ENCODE measurements at regions not wholly inside any gene's neighbourhood (a gene's known extent, or its start where the extent isn't known, plus 50 kb on each side); places are given as distances from the start of the nearest gene placed in this dataset.
"Not testable (repeated sequence)": the region's sequence is repeated elsewhere in the genome, so short reads cannot be mapped to it uniquely, and the experiment has no call there.

- POLR2A ChIA-PET = no interaction called here
- CTCF ChIA-PET = no interaction called here
- DNase-seq (ENCODE audit: extremely low spot score) = no peak
- no peak for TF ChIP-seq FOXA1 (IDR thresholded peaks at IDR 0.05)
- no peak for TF ChIP-seq HDGF (IDR thresholded peaks at IDR 0.05; ENCODE audit: borderline replicate concordance)
- no peak for TF ChIP-seq TARDBP (IDR thresholded peaks at IDR 0.05)
- no peak for TF ChIP-seq SUZ12 (IDR thresholded peaks at IDR 0.05)
- no peak for TF ChIP-seq ELF4 (IDR thresholded peaks at IDR 0.05)
- TF ChIP-seq FOXM1 (IDR thresholded peaks at IDR 0.05; ENCODE audit: borderline replicate concordance) = no peak
- no peak for TF ChIP-seq BHLHE40 (IDR thresholded peaks at IDR 0.05; ENCODE audit: borderline replicate concordance)
- TF ChIP-seq ARNT (IDR thresholded peaks at IDR 0.05) = no peak
- TF ChIP-seq PKNOX1 (IDR thresholded peaks at IDR 0.05) = no peak
- no peak for TF ChIP-seq FOXK2 (IDR thresholded peaks at IDR 0.05)
- TF ChIP-seq LEF1 (IDR thresholded peaks at IDR 0.05; ENCODE audit: borderline replicate concordance) = no peak
- TF ChIP-seq CTBP1 (IDR thresholded peaks at IDR 0.05; ENCODE audit: borderline replicate concordance) = no peak
- no peak for TF ChIP-seq SP1 (IDR thresholded peaks at IDR 0.05)
- no peak for TF ChIP-seq L3MBTL2 (conservative IDR thresholded peaks at IDR 0.05)
- no peak for TF ChIP-seq ZNF384 (IDR thresholded peaks at IDR 0.05)
- no peak for TF ChIP-seq NFRKB (IDR thresholded peaks at IDR 0.05)
Measured at GRCh38 chr16:55016515-55016914, 85.8 kb downstream of the IRX5 start.

GRCh38 chr16:55017321-55017720 is 86.7 kb downstream of the IRX5 start:
- ChIA-PET CTCF (no interaction called here), POLR2A (no interaction called here)
- DNase-seq (ENCODE audit: extremely low spot score) = no peak
- no peak for TF ChIP-seq FOXM1 (IDR thresholded peaks at IDR 0.05; ENCODE audit: borderline replicate concordance)
- no peak for TF ChIP-seq SP1 (IDR thresholded peaks at IDR 0.05)
- no peak for TF ChIP-seq HDGF (IDR thresholded peaks at IDR 0.05; ENCODE audit: borderline replicate concordance)

- no peak for TF ChIP-seq LEF1 (IDR thresholded peaks at IDR 0.05; ENCODE audit: borderline replicate concordance)
- TF ChIP-seq FOXM1 (IDR thresholded peaks at IDR 0.05; ENCODE audit: borderline replicate concordance) = no peak
- no peak for TF ChIP-seq ZNF384 (IDR thresholded peaks at IDR 0.05)
- no peak for TF ChIP-seq ELF4 (IDR thresholded peaks at IDR 0.05)
- TF ChIP-seq PKNOX1 (IDR thresholded peaks at IDR 0.05) = no peak
- no peak for TF ChIP-seq L3MBTL2 (conservative IDR thresholded peaks at IDR 0.05)
- no peak for TF ChIP-seq BHLHE40 (IDR thresholded peaks at IDR 0.05; ENCODE audit: borderline replicate concordance)
- TF ChIP-seq TARDBP (IDR thresholded peaks at IDR 0.05) = no peak
- TF ChIP-seq FOXK2 (IDR thresholded peaks at IDR 0.05) = no peak
- no peak for TF ChIP-seq SUZ12 (IDR thresholded peaks at IDR 0.05)
- TF ChIP-seq HDGF (IDR thresholded peaks at IDR 0.05; ENCODE audit: borderline replicate concordance) = no peak
- no peak for TF ChIP-seq SP1 (IDR thresholded peaks at IDR 0.05)
- no peak for TF ChIP-seq CTBP1 (IDR thresholded peaks at IDR 0.05; ENCODE audit: borderline replicate concordance)
- TF ChIP-seq ARNT (IDR thresholded peaks at IDR 0.05) = no peak
- no peak for TF ChIP-seq FOXA1 (IDR thresholded peaks at IDR 0.05)
- TF ChIP-seq NFRKB (IDR thresholded peaks at IDR 0.05) = no peak
- POLR2A ChIA-PET = no interaction called here
- CTCF ChIA-PET = no interaction called here
- no peak for DNase-seq (ENCODE audit: extremely low spot score)
Measured at GRCh38 chr16:55018881-55019280, 88.2 kb downstream of the IRX5 start.

- TF ChIP-seq PKNOX1 (IDR thresholded peaks at IDR 0.05) (no peak), SUZ12 (IDR thresholded peaks at IDR 0.05) (no peak), FOXK2 (IDR thresholded peaks at IDR 0.05) (no peak), ELF4 (IDR thresholded peaks at IDR 0.05) (no peak), NFRKB (IDR thresholded peaks at IDR 0.05) (no peak), LEF1 (IDR thresholded peaks at IDR 0.05; ENCODE audit: borderline replicate concordance) (no peak), ARNT (IDR thresholded peaks at IDR 0.05) (no peak)
- ChIA-PET POLR2A (no interaction called here), CTCF (no interaction called here)
- no peak for DNase-seq (ENCODE audit: extremely low spot score)
Measured at GRCh38 chr16:55019419-55020131, 88.9 kb downstream of the IRX5 start.

GRCh38 chr16:55021595-55022475 is 91.2 kb downstream of the IRX5 start:
- no peak for DNase-seq (ENCODE audit: extremely low spot score)
- TF ChIP-seq ELF4 (IDR thresholded peaks at IDR 0.05) = no peak
- TF ChIP-seq HDGF (IDR thresholded peaks at IDR 0.05; ENCODE audit: borderline replicate concordance) = no peak
- TF ChIP-seq FOXM1 (IDR thresholded peaks at IDR 0.05; ENCODE audit: borderline replicate concordance) = no peak
- no peak for TF ChIP-seq CTBP1 (IDR thresholded peaks at IDR 0.05; ENCODE audit: borderline replicate concordance)
- no peak for TF ChIP-seq BHLHE40 (IDR thresholded peaks at IDR 0.05; ENCODE audit: borderline replicate concordance)
- TF ChIP-seq TARDBP (IDR thresholded peaks at IDR 0.05) = no peak
- TF ChIP-seq ARNT (IDR thresholded peaks at IDR 0.05) = no peak
- no peak for TF ChIP-seq L3MBTL2 (conservative IDR thresholded peaks at IDR 0.05)
- no peak for TF ChIP-seq SP1 (IDR thresholded peaks at IDR 0.05)
- no peak for TF ChIP-seq LEF1 (IDR thresholded peaks at IDR 0.05; ENCODE audit: borderline replicate concordance)
- no peak for TF ChIP-seq SUZ12 (IDR thresholded peaks at IDR 0.05)
- TF ChIP-seq PKNOX1 (IDR thresholded peaks at IDR 0.05) = no peak
- TF ChIP-seq FOXK2 (IDR thresholded peaks at IDR 0.05) = no peak
- ChIA-PET POLR2A (no interaction called here), CTCF (interaction anchor here (0.6 to 0.9 kb wide), 5 partner anchors 13 to 1100 kb away, joined by 3 to 6 read pairs (median 3); no protein-coding TSS in a partner anchor)

GRCh38 chr16:55027260-55027659 is 96.6 kb downstream of the IRX5 start:
- POLR2A ChIA-PET; DNase-seq (ENCODE audit: extremely low spot score); CTCF ChIA-PET: not testable (repeated sequence)

Data from HEK293T (cell line).